ENCODE measurements at regions not wholly inside any gene's neighbourhood (a gene's known extent, or its start where the extent isn't known, plus 50 kb on each side); places are given as distances from the start of the nearest gene placed in this dataset.

- TF ChIP-seq ZFX (IDR thresholded peaks at IDR 0.05; ENCODE audit: borderline replicate concordance): no peak
- TF ChIP-seq CTCF (IDR thresholded peaks at IDR 0.05): no peak
- no peak overlapping the region for H3K27ac ChIP-seq
These were observed 400.7 kb upstream of the TPM1 start for GRCh38 chr15:62641825-62642224.

GRCh38 chr15:62643572-62643971, 399.0 kb upstream of the TPM1 start:
- H3K27ac ChIP-seq: no peak overlapping the region
- TF ChIP-seq CTCF (IDR thresholded peaks at IDR 0.05) (no peak), ZFX (IDR thresholded peaks at IDR 0.05; ENCODE audit: borderline replicate concordance) (no peak)

DNA sequence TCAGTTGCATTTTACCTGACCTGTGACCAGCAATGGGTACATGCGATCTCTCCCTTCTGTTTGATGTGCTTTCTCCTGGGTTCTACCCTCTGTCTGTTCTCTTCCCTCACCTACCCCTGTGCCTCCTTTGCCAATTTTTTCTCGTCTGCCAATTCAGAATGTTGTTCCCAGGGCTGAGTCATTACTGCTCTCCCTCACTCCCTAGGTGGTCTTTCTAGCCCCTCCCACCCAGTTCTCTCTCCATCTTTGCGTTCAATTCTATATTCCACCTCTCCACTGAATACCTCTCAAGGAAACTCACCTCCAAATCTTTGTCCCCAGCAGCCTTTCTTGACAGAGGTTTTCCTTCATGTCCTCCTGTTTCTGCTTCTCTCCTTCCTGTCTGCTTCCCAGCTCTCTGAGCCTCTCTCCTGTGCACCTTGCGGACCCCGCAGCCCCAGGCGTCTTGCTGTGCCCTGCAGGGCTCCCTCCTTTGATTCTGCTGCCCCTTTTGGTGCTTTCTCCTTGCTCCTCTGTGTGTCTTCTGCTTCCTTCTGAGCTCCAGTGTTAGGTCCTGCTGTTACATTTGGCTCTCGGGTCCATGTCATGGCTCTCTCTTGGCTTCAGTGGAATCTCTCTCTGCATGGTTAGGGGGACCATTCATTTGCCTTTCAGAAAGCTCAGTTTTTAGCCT, 398.2 kb upstream of the TPM1 start:
- TF ChIP-seq CTCF (IDR thresholded peaks at IDR 0.05) (no peak), ZFX (IDR thresholded peaks at IDR 0.05; ENCODE audit: borderline replicate concordance) (no peak)
- H3K27ac ChIP-seq: no peak overlapping the region

GRCh38 chr15:62644889-62645742, 397.4 kb upstream of the TPM1 start:
- TF ChIP-seq ZFX (IDR thresholded peaks at IDR 0.05; ENCODE audit: borderline replicate concordance) (no peak), CTCF (IDR thresholded peaks at IDR 0.05) (no peak)
- no peak overlapping the region for H3K27ac ChIP-seq

- no peak overlapping the region for H3K27ac ChIP-seq
- TF ChIP-seq ZFX (IDR thresholded peaks at IDR 0.05; ENCODE audit: borderline replicate concordance) (no peak), CTCF (IDR thresholded peaks at IDR 0.05) (no peak)
These were observed 395.2 kb upstream of the TPM1 start for GRCh38 chr15:62647202-62647842.

DNA sequence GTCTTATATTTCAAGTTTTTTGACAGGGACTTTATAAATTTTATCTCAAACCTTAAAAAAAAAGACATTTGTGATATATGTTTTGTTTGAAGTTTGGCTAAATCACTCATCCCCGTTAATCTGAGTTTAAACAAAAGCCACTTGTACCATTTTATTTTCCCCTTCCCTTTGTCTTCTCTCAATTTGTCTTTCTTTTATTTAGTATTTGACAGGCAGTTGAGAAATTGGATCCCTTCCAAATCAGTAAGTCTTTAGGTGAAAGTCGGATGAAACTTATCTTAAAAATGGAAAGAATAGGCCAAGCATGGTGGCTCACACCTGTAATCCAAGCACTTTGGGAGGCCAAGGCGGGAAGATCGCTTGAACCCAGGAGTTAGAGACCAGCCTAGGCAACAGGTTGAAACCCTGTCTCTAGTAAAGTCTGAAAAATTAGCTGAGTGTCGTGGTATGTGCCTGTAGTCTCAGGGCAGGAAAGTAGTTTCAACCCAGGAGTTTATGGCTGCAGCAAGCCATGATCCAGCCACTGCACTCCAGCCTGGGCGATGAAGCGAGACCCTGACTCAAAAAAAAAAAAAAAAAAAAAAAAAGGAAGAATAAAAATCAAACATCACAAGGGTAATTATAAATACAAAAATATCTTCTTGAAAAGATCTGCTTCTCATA, 394.6 kb upstream of the TPM1 start:
- no peak overlapping the region for H3K27ac ChIP-seq
- TF ChIP-seq CTCF (IDR thresholded peaks at IDR 0.05) (no peak), ZFX (IDR thresholded peaks at IDR 0.05; ENCODE audit: borderline replicate concordance) (no peak)

Measured in 22Rv1 (cell line).